HG03469 (cell line): ENCODE measurements at regions not wholly inside any gene's neighbourhood (a gene's known extent, or its start where the extent isn't known, plus 50 kb on each side); places are given as distances from the start of the nearest gene placed in this dataset.
"Not testable (repeated sequence)": the region's sequence is repeated elsewhere in the genome, so short reads cannot be mapped to it uniquely, and the experiment has no call there.

Experiments used
- ATAC-seq: cut with Tn5 transposase; IDR thresholded peaks from one replicate; pipeline ENCODE4 v1.9.1; 2021; ENCODE audit warnings: mild to moderate bottlenecking, moderate library complexity, moderate number of reproducible peaks; ENCODE audit not compliant: unreplicated experiment

DNA sequence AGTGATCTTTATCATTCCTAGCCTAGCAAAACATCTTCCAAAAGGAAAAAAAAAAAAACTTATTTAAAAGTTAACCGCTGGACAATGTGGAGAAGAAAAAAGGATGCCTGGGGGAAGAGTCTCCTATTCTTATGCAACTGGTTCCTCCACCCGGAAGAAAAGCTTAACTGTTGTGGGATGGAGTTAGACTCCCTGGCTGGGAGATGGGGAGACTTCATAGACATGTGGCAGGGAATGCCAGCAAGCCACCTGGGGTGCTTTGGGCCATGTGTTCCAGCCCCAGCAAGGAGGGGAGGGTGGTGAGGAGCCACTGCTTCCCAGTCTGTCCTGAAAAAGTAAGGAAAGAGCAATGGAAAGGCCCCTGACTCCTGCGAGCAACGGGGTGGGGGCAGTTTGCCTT, 119.4 kb upstream of the SPIN4 start:
- ATAC-seq, result no peak

DNA sequence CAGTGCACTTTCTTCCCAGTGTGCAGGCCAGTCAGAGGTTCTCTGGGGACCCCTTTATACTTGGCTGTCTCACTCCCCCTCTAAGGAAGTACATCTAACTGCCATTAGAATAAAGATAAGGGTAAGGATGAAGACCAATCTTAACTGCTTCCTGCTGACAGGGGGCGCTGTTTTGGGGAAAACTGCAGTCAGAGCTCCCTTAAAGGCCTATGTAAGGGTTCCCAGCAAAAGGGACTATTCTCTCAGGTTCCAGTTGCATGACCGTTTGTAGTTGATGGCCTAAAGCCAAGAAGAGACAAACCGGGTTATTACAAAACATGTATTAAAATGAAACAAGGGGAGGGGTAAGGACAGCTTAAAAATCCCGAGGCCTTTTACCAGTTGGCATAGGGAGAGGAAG, 115.6 kb upstream of the SPIN4 start:
- no peak for ATAC-seq

DNA sequence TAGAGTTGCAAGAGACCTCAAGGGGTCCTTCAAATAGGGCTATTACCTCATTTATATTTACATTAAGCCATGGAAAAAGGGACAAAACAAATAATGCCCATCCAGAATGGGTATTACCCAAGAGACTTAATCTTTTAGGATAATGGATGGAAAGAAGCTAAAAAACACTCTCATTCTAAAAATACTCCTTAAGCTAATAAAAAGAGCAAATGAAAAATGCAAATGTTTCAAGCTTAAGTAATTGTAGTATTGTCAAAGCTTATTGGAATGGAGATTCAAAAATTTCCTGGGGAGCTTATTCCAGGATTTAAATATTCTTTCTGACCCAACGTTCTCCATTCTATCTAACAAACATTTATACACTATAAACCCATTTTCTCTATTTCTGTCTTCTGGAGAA, 107.8 kb upstream of the SPIN4 start:
- no peak for ATAC-seq

DNA sequence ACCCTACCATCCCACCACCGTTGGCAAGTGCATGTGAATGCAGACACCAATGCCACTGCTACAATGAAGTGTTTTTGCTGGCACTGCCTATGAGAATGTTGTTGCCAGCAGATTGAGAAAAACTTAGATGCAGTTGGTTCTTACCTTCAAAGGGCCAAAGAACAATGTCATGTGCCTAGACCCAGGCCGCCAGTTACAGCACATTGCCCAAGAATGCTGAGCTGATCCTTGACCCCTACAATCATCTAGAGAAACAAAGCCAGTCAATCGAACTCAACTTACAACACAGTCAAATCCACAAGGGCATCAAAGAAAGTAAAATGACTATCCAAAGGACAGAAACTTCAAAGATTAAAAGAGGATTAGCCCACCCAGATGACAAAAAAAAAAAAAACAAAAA, 102.4 kb upstream of the SPIN4 start:
- no peak for ATAC-seq

DNA sequence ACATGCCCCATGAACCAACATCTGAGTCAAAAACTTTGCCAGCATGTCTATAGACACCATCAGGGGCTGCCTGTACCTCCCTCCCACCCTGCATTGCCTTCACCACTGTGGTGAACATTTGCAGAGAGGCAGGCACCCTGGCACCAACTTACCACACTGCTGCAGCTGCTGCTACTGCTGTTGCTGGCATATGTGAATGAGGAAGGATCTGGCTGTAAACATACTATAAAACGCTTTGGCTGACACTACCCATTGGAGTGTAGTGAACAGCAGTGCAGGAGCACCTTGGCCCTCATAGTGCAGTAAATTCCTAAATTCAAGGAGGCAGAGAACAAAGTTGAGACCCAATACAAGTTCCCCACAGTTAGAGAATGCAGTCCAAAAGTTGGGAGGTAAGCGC, 90.6 kb upstream of the SPIN4 start:
- no peak for ATAC-seq

- ATAC-seq, result no peak
Measured at GRCh38 chrX:63439580-63439979, 88.4 kb upstream of the SPIN4 start.

GRCh38 chrX:63436865-63437264, 85.7 kb upstream of the SPIN4 start:
- no peak for ATAC-seq

DNA sequence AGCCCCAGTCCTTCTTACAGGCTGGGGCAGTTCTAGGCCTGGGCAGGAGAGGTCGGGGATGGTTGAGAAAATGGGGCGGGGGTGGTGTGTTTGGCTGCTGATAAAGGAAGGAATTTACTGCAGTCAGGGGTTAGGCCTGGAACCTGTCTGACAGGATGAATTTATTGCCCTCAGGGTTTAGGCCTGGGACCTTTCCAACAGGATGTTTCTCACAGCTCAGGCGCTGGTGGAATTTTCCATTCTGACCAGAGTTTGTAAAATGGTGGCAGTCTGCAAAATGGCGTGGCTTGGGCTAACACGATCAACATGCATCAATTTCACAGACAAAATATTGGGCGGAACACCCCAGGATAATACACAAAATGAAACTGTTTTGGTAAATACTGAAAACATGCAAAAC, 83.5 kb upstream of the SPIN4 start:
- no peak for ATAC-seq

DNA sequence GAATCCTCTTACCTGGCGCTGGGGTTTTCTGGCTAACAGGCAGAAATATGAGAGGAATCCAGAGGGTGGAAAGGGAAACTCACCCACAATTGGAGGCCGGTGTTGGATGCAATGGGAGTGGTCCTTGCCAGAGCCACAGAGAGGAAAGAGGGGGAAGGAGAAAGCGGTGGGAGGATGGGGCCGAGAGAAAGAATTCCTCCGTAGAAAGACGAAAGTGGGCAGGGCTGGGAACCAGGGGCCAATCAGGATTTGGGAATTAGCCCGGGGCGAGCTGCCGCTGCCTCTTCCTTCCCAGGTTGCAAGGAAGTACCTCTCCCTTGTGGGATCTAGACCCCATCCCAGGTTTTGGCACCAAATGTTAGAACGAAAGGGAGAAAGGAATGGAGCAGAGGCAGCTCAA, 83.1 kb upstream of the SPIN4 start:
- ATAC-seq, result no peak

DNA sequence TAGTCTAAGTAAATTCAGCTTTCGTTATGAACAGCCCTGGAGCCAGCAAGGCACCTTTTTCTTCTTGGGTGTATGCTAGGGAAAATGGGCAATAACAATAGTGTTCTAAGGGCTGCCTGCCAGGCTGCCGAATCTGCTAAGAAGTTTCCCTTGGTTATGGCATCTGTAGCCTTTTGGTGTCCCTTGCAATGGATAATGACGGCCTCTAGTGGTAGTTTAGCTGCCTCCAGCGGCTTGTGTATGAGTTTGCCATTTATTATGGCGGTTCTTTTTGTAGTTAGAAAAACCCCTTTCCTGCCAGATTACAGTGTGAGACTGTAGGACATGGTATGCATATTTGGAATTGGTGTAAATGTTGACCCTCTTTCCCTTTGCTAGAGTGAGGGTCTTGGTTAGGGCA, 78.9 kb upstream of the SPIN4 start:
- ATAC-seq, result no peak

- no peak for ATAC-seq
Measured at GRCh38 chrX:63428348-63428747, 77.2 kb upstream of the SPIN4 start.

GRCh38 chrX:63426519-63426918, 75.4 kb upstream of the SPIN4 start:
- ATAC-seq, result no peak

- ATAC-seq, result no peak
Measured at GRCh38 chrX:63424063-63424462, 72.9 kb upstream of the SPIN4 start.

DNA sequence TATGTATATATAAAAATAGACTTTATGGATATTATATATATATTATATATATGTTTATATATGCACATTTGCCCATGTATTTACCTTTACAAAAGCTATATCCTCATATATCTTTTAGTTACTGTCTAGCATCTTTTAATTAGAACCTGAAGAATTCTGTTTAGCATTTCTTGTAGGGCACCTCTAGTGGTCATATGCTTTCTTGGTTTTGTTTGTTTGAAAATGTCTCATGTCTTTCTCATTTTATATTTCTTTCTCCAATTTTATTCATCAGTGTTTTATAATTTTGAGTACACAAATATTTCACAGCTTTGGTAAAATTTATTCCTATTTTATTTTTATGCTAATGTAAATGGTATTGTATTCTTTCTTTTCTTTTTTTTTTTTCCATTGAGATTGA, 70.3 kb upstream of the SPIN4 start:
- no peak for ATAC-seq

GRCh38 chrX:63418211-63418610, 67.1 kb upstream of the SPIN4 start:
- ATAC-seq, result no peak

GRCh38 chrX:63417649-63418048, 66.5 kb upstream of the SPIN4 start:
- no peak for ATAC-seq

GRCh38 chrX:63409934-63410333, 58.8 kb upstream of the SPIN4 start:
- ATAC-seq, result not testable (repeated sequence)

- ATAC-seq, result no peak
Measured at GRCh38 chrX:63408050-63408449, 56.9 kb upstream of the SPIN4 start.

DNA sequence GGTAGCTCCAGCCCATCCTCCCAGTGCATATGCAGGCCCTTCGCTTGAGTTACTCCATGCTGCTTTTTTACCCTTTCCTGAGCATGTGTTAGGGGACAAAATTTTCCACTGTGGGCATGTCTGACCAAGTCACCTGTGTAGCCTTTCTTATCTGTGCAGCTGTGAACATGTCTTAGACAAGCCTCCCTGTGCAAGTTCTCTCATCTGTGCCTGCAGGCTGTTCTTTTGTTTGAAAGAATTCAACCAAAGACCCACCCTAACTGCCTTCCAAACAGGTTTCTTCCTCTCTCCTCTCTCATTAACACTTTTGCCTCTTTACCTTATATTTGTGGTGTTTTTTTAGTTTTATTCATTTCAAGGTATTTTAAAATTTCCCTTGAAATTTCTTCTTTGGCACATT, 53.2 kb upstream of the SPIN4 start:
- ATAC-seq, result no peak

DNA sequence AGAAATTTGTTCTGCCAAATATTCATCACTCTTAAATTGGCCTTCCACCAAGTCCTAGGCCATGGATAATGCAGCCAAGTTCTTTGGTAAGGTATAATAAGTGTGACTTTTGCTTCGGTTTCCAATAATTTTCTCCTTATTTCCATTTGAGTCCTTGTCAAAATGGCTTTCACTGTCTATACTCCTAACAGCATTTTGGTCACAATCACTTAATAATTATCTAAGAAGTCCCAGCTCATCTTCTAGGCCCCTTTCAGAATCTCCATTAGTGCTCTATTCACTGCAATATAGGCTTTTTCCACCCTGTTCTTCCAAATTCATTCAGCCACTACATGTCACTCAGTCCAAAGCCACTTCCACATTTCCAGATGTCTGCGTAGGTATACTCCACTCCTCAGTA, 51.0 kb upstream of the SPIN4 start:
- ATAC-seq, result no peak
